ENCODE measurements at regions not wholly inside any gene's neighbourhood (a gene's known extent, or its start where the extent isn't known, plus 50 kb on each side); places are given as distances from the start of the nearest gene placed in this dataset.

- no peak for TF ChIP-seq CTCF (IDR thresholded peaks at IDR 0.05)
- TF ChIP-seq POLR2A (IDR thresholded peaks at IDR 0.05): no peak
Observed at GRCh38 chr1:115193046-115193828, 103.9 kb upstream of the TSPAN2 start.

All from adrenal gland (tissue), 5 donors.